Mesendoderm (in vitro differentiated cells): ENCODE measurements at regions not wholly inside any gene's neighbourhood (a gene's known extent, or its start where the extent isn't known, plus 50 kb on each side); places are given as distances from the start of the nearest gene placed in this dataset.

ENCODE experiments used
- DNase-seq: peaks from one replicate; pipeline ENCODE4 v3.0.0; 2013
- H2AK5ac ChIP-seq: 2 replicates; pipeline ENCODE4 v1.6.1; 2013; ENCODE audit warnings: low read length, inconsistent platforms
- H2BK120ac ChIP-seq: 2 replicates; pipeline ENCODE4 v1.6.1; 2013; ENCODE audit warnings: low read depth, mild to moderate bottlenecking, low read length, moderate library complexity, mixed read lengths
- H2BK15ac ChIP-seq: replicated peaks from 2 replicates; pipeline ENCODE4 v1.6.1; 2013; ENCODE audit warnings: low read depth, mild to moderate bottlenecking, moderate library complexity
- H2BK5ac ChIP-seq: 2 replicates; pipeline ENCODE4 v1.6.1; 2013; ENCODE audit warnings: low read length, inconsistent platforms
- H3K18ac ChIP-seq: 2 replicates; pipeline ENCODE4 v1.6.1; 2013; ENCODE audit warnings: mild to moderate bottlenecking, low read length, mixed read lengths
- H3K23ac ChIP-seq: one replicate; pipeline ENCODE4 v1.6.1; 2013; ENCODE audit warnings: low read length
- H3K27ac ChIP-seq: 2 replicates; pipeline ENCODE4 v1.5.1; 2013; ENCODE audit warnings: low read depth, mild to moderate bottlenecking, inconsistent platforms, low read length, moderate library complexity
- H3K27me3 ChIP-seq: 2 replicates; pipeline ENCODE4 v1.6.1; 2013; ENCODE audit warnings: low read length, control low read depth, mild to moderate bottlenecking, inconsistent platforms; ENCODE audit not compliant: insufficient read depth, poor library complexity
- H3K36me3 ChIP-seq: 2 replicates; pipeline ENCODE4 v1.6.1; 2013; ENCODE audit warnings: low read length, inconsistent platforms; ENCODE audit not compliant: control insufficient read depth, insufficient read depth
- H3K4ac ChIP-seq: one replicate; pipeline ENCODE4 v1.6.1; 2013; ENCODE audit warnings: low read depth, mild to moderate bottlenecking, low read length, moderate library complexity
- H3K4me1 ChIP-seq: 2 replicates; pipeline ENCODE4 v1.6.1; 2013; ENCODE audit warnings: low read depth, low read length, inconsistent platforms; ENCODE audit not compliant: control insufficient read depth
- H3K4me2 ChIP-seq: 2 replicates; pipeline ENCODE4 v1.6.1; 2013; ENCODE audit warnings: low read length
- H3K4me3 ChIP-seq: 2 replicates; pipeline ENCODE4 v1.5.1; 2013; ENCODE audit warnings: mild to moderate bottlenecking, low read length
- H3K56ac ChIP-seq: one replicate; pipeline ENCODE4 v1.6.1; 2013; ENCODE audit warnings: low read length
- H3K79me1 ChIP-seq: 2 replicates; pipeline ENCODE4 v1.6.1; 2013; ENCODE audit warnings: low read length, inconsistent platforms
- H3K79me2 ChIP-seq: 2 replicates; pipeline ENCODE4 v1.6.1; 2013; ENCODE audit warnings: mild to moderate bottlenecking, low read length; ENCODE audit not compliant: control insufficient read depth, insufficient read depth
- H3K9ac ChIP-seq: 2 replicates; pipeline ENCODE4 v1.6.1; 2013; ENCODE audit warnings: low read length, inconsistent platforms
- H4K5ac ChIP-seq: one replicate; pipeline ENCODE4 v1.6.1; 2013; ENCODE audit warnings: low read length
- H4K8ac ChIP-seq: one replicate; pipeline ENCODE4 v1.6.1; 2013; ENCODE audit warnings: low read depth, mild to moderate bottlenecking, control low read depth, low read length, moderate library complexity
- WGBS: extraction: QIAGEN DNeasy Blood & Tissue Kit; methylation state at CpG from one replicate; pipeline ENCODE4 v1.1.7; 2013; ENCODE audit warnings: low lambda C conversion rate, missing lambda C conversion rate; ENCODE audit not compliant: insufficient coverage; ENCODE audit errors: extremely low coverage; 5-methylcytosine and 5-hydroxymethylcytosine counted together

DNA sequence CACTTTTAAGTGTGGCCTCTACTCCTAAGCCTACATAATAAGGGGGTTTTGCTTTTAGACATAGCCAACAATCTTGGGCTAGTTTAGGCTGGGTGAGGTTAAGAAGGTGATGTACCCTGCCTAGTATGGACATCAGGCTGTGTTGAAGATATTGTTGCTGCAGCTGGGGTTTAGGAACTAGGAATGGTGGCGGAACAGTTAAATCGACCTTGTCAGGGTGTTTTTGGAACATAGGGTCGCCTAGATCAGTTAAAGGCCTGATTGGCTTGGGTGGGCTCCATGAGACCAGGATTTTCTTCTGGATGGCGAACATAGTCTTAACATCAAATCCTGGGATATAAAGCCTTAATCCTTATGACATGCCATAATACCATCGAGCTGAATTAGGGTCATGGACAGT lies 156.1 kb downstream of the TRIM27 start:
- no peak overlapping the region for H3K56ac ChIP-seq
- no peak overlapping the region for H3K4me3 ChIP-seq
- no peaks in the 10 kb centered on the region for H3K79me1 ChIP-seq
- no peaks in the 10 kb centered on the region for H3K79me2 ChIP-seq
- H3K4me2 ChIP-seq: no peak overlapping the region
- H3K36me3 ChIP-seq: no peaks in the 10 kb centered on the region
- WGBS: no CpG with 5 or more reads among the region's 5 CpGs
- H3K23ac ChIP-seq: no peak overlapping the region
- peaks cover 59% of the 10 kb centered on the region for H3K27me3 ChIP-seq
- no peak overlapping the region for H4K8ac ChIP-seq
- no peak overlapping the region for H3K9ac ChIP-seq
- H3K18ac ChIP-seq: no peak overlapping the region
- DNase-seq: no peak
- no peak overlapping the region for H3K27ac ChIP-seq
- H3K4ac ChIP-seq: no peak overlapping the region
- peaks cover 16% of the 10 kb centered on the region for H3K4me1 ChIP-seq
- H2BK15ac ChIP-seq: no peak overlapping the region
- no peak overlapping the region for H4K5ac ChIP-seq
- no peak overlapping the region for H2BK120ac ChIP-seq
- H2AK5ac ChIP-seq: no peak overlapping the region
- H2BK5ac ChIP-seq: no peak overlapping the region

DNA sequence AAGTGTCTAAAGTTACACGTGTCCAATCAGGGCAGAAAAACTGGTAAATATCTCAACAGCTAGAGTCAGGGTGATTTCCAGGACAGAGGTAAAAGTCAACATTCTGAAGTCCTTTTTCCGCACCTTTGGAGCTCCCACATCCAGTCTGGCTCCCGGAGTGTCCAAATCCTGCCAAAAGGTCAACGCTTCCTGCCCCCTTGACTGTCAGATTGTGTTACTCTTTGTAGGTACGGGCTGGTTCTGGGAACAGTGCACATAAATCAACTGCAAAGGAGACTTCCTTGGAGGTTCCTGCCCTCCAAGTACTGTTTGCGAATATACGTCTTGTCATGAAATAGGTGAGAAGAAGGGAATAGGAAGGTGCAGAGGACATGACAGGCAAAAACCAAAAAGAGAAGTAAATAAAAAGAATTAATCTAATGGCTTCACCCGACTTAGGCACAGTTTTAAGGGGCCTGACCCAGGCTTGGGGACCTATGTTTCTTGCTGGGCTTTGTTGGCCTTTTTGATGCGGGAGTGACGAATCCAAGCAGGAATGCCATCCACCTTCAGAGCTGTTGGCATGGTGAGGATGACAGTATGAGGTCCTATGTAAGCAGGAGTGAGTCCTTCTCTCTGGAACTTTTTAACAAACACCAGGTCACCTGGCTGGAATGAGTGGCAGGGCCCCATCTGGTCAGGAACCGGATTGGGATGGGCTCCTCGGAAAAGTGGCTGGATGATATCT lies 155.4 kb downstream of the TRIM27 start:
- no peak overlapping the region for H2BK120ac ChIP-seq
- H3K9ac ChIP-seq: no peak overlapping the region
- H3K79me2 ChIP-seq: no peaks in the 10 kb centered on the region
- H3K18ac ChIP-seq: no peak overlapping the region
- no peak overlapping the region for H2AK5ac ChIP-seq
- H4K5ac ChIP-seq: no peak overlapping the region
- no peak overlapping the region for H4K8ac ChIP-seq
- no peak overlapping the region for H3K56ac ChIP-seq
- H2BK15ac ChIP-seq: no peak overlapping the region
- WGBS: no CpG with 5 or more reads among the region's 12 CpGs
- H3K36me3 ChIP-seq: no peaks in the 10 kb centered on the region
- H3K27me3 ChIP-seq: peaks cover 59% of the 10 kb centered on the region
- no peaks in the 10 kb centered on the region for H3K79me1 ChIP-seq
- peak; percentile 78 for DNase-seq
- H3K4ac ChIP-seq: no peak overlapping the region
- no peak overlapping the region for H3K4me2 ChIP-seq
- no peak overlapping the region for H3K23ac ChIP-seq
- H3K4me3 ChIP-seq: no peak overlapping the region
- peaks cover 16% of the 10 kb centered on the region for H3K4me1 ChIP-seq
- no peak overlapping the region for H2BK5ac ChIP-seq
- no peak overlapping the region for H3K27ac ChIP-seq

DNA sequence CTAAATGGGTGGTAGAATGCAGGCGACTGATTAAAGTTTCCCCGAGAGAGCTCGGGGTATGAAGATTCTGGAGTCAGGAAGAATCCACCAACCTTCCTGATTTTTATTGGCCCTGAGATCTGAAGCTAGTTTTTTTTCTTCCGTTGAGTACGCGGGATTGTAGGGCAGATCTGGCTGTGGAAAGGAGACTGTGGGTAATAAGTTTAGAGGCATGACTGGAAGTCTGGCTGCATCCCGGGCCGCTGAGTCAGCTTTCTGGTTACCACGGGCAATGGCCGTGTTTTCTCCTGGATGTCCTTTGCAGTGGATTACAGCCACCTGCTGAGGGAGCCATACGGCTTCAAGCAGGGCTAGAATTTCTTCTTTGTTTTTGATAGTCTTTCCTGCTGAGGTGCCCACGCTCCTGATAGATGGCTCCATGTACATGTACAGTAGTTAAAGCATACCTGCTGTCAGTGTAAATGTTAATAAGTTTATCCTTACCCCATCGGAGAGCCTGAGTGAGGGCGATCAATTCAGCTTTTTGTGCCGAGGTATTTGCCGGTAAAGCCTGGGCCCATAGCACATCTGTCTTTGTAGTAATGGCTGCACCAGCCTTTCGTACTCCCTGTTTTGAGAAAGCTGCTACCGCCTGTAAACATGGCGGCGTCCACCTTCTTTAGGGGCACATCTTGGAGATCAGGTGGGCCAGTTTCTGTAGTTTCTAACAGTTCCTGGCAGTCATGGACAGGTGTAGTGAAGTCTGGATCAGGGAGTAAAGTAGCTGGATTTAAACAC lies 154.0 kb downstream of the TRIM27 start:
- DNase-seq: peak; percentile 88
- no peak overlapping the region for H3K4ac ChIP-seq
- no peak overlapping the region for H3K27ac ChIP-seq
- H2BK15ac ChIP-seq: no peak overlapping the region
- H3K18ac ChIP-seq: no peak overlapping the region
- no peak overlapping the region for H3K9ac ChIP-seq
- no peak overlapping the region for H2BK120ac ChIP-seq
- H4K8ac ChIP-seq: no peak overlapping the region
- H3K23ac ChIP-seq: no peak overlapping the region
- H3K56ac ChIP-seq: no peak overlapping the region
- no peak overlapping the region for H3K4me3 ChIP-seq
- H3K79me2 ChIP-seq: no peaks in the 10 kb centered on the region
- no peaks in the 10 kb centered on the region for H3K79me1 ChIP-seq
- H3K4me2 ChIP-seq: no peak overlapping the region
- H4K5ac ChIP-seq: no peak overlapping the region
- no peak overlapping the region for H2BK5ac ChIP-seq
- H2AK5ac ChIP-seq: no peak overlapping the region
- peaks cover 66% of the 10 kb centered on the region for H3K27me3 ChIP-seq
- WGBS: no CpG with 5 or more reads among the region's 20 CpGs
- H3K4me1 ChIP-seq: peaks cover 16% of the 10 kb centered on the region
- H3K36me3 ChIP-seq: no peaks in the 10 kb centered on the region

DNA sequence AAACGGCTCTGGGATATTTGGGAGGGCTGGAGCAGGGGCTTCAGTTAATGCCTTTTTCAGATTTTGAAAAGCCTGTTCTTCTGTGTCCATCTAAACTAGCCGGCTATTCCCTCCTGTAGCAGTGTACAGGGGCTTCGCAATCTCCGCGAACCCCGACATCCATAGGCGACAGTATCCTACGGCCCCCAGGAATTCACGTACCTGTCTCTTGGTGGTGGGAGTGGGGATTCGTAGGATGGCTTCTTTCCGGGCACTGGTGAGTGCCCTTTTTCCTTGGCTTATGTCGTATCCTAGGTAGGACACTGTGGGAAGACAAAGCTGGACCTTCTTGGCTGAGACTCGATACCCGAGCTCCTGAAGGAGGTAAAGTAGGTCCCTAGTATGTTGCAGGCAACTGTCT lies 153.1 kb downstream of the TRIM27 start:
- Histone ChIP-seq H4K8ac (no peak overlapping the region), H3K56ac (no peak overlapping the region), H3K36me3 (no peaks in the 10 kb centered on the region), H3K23ac (no peak overlapping the region), H3K27ac (no peak overlapping the region), H3K4me1 (peaks cover 15% of the 10 kb centered on the region), H3K4me2 (no peak overlapping the region), H4K5ac (no peak overlapping the region), H3K4me3 (no peak overlapping the region), H3K27me3 (peaks cover 64% of the 10 kb centered on the region), H2BK120ac (no peak overlapping the region), H3K79me2 (no peaks in the 10 kb centered on the region), H3K4ac (no peak overlapping the region), H2BK5ac (no peak overlapping the region), H2AK5ac (no peak overlapping the region), H3K79me1 (no peaks in the 10 kb centered on the region), H3K18ac (no peak overlapping the region), H2BK15ac (no peak overlapping the region), H3K9ac (no peak overlapping the region)
- no peak for DNase-seq
- WGBS: no CpG with 5 or more reads among the region's 14 CpGs

DNA sequence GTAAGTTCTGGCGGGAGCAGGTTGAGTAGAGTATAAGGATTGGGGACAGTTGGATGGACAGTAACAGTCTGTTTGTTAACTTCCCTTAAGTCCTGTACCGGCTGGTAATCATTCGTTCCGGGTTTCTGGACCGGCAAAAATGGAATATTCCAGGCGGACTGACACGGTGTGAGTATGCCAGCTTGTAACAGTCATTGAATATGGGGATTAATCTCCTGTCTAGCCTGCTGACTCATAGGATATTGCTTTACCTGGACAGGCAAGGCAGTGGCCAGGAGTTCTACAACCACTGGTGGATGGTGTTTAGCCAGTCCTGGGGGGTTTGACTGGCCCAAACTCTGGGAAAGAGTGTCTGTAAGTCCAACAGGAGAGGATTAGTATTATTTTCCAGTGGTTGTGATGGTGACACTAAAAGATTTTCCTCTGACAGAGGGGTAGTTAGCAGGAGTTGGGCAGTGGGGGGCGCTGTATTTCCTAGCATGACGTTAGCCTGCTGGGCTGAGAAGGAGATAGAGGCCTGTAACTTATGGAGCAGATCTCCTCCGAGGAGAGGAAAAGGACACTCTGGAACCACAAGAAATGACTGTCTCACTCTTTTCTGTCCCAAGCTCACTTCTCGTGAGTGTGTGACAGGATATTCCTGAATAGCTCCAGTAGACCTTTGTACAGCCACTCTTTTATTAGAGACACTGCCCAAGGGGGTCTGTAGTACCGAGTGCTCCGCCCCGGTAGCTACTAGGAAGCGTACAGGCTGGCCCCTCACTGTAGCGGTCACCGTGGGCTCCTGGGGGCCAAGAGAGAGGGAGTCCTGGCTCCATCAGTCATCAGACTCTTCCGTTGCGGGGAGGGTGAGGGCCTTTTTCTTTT lies 152.2 kb downstream of the TRIM27 start:
- peaks cover 65% of the 10 kb centered on the region for H3K27me3 ChIP-seq
- H3K4me3 ChIP-seq: no peak overlapping the region
- peak overlapping the region; percentile 20 for H3K9ac ChIP-seq
- no peak overlapping the region for H4K8ac ChIP-seq
- H2BK5ac ChIP-seq: no peak overlapping the region
- no peaks in the 10 kb centered on the region for H3K36me3 ChIP-seq
- H3K56ac ChIP-seq: peak overlapping the region; percentile 61
- WGBS: no CpG with 5 or more reads among the region's 19 CpGs
- H3K79me1 ChIP-seq: no peaks in the 10 kb centered on the region
- peaks cover 15% of the 10 kb centered on the region for H3K4me1 ChIP-seq
- no peak overlapping the region for H4K5ac ChIP-seq
- DNase-seq: peak; percentile 89
- H2BK15ac ChIP-seq: no peak overlapping the region
- H3K23ac ChIP-seq: no peak overlapping the region
- H2BK120ac ChIP-seq: peak overlapping the region; percentile 2
- no peaks in the 10 kb centered on the region for H3K79me2 ChIP-seq
- H3K4ac ChIP-seq: no peak overlapping the region
- no peak overlapping the region for H3K27ac ChIP-seq
- H3K18ac ChIP-seq: no peak overlapping the region
- H3K4me2 ChIP-seq: no peak overlapping the region
- no peak overlapping the region for H2AK5ac ChIP-seq
